Fibroblast of lung (primary cell): ENCODE measurements at regions not wholly inside any gene's neighbourhood (a gene's known extent, or its start where the extent isn't known, plus 50 kb on each side); places are given as distances from the start of the nearest gene placed in this dataset.

Source experiments
- DNase-seq, 2 donors: peaks; one replicate each; pipeline versions ENCODE4 v3.0.0 to v3.0.0-alpha.2; 2010; ENCODE audit warnings: low read depth in 2 of 2
- H2AFZ ChIP-seq: 2 replicates; pipeline ENCODE4 v1.5.1; 2012; ENCODE audit warnings: low read length, control low read depth, inconsistent platforms
- H3K27ac ChIP-seq: 2 replicates; pipeline ENCODE4 v1.5.1; 2011; ENCODE audit warnings: low read length, control low read depth; ENCODE audit not compliant: insufficient read depth
- H3K27me3 ChIP-seq: 2 replicates; pipeline ENCODE4 v1.5.1; 2011; ENCODE audit warnings: mild to moderate bottlenecking, low read length; ENCODE audit not compliant: control insufficient read depth, insufficient read depth
- H3K36me3 ChIP-seq: 2 replicates; pipeline ENCODE4 v1.5.1; 2011; ENCODE audit warnings: low read length; ENCODE audit not compliant: control insufficient read depth, insufficient read depth
- H3K4me1 ChIP-seq: 2 replicates; pipeline ENCODE4 v1.5.1; 2011; ENCODE audit warnings: low read length; ENCODE audit not compliant: control insufficient read depth, insufficient read depth; ENCODE audit errors: extremely low read depth
- H3K4me2 ChIP-seq: 2 replicates; pipeline ENCODE4 v1.5.1; 2011; ENCODE audit warnings: low read length, control low read depth; ENCODE audit not compliant: insufficient read depth; ENCODE audit errors: extremely low read depth
- H3K4me3 ChIP-seq, 4 experiments: fragments of 200-600 bp in 1 of 4; sonication (generic) in 1 of 4; replicated peaks in 1 of 4; 2 replicates each; pipeline ENCODE4 v1.5.1; 2011 to 2016; ENCODE audit warnings: low read length in 4 of 4, low read depth in 3 of 4, mild to moderate bottlenecking in 3 of 4, control low read depth in 2 of 4, inconsistent platforms in 1 of 4, mixed read lengths in 1 of 4; ENCODE audit not compliant: insufficient read depth in 1 of 4; ENCODE audit errors: control extremely low read depth in 1 of 4
- H3K79me2 ChIP-seq: 2 replicates; pipeline ENCODE4 v1.5.1; 2012; ENCODE audit warnings: mild to moderate bottlenecking, low read length, inconsistent platforms; ENCODE audit not compliant: control insufficient read depth, insufficient read depth
- H3K9ac ChIP-seq: 2 replicates; pipeline ENCODE4 v1.5.1; 2011; ENCODE audit warnings: mild to moderate bottlenecking, low read length, control low read depth; ENCODE audit not compliant: insufficient read depth
- H3K9me3 ChIP-seq: 2 replicates; pipeline ENCODE4 v1.5.1; 2012; ENCODE audit warnings: low read depth, low read length; ENCODE audit not compliant: control insufficient read depth, insufficient read depth
- H4K20me1 ChIP-seq: 2 replicates; pipeline ENCODE4 v1.5.1; 2011; ENCODE audit warnings: low read length; ENCODE audit not compliant: control insufficient read depth, insufficient read depth; ENCODE audit errors: extremely low read depth
- CTCF ChIP-seq, 2 donors: IDR thresholded peaks in 1 of 2; conservative IDR thresholded peaks in 1 of 2; 1 replicate in 1 of 2; 2 replicates in 1 of 2; pipeline ENCODE4 v1.5.1; 2011 to 2012; ENCODE audit warnings: low read length in 2 of 2, control low read depth in 1 of 2, inconsistent platforms in 1 of 2, low read depth in 1 of 2, mild to moderate bottlenecking in 1 of 2
- EZH2 ChIP-seq: IDR thresholded peaks from 2 replicates; pipeline ENCODE4 v1.5.1; 2012; ENCODE audit warnings: low read length, control low read depth, mild to moderate bottlenecking; ENCODE audit errors: missing control alignments

GRCh38 chr5:2619216-2619615, 132.3 kb downstream of the IRX2 start:
- no peaks in the 10 kb centered on the region for H3K36me3 ChIP-seq
- no peak for TF ChIP-seq EZH2
- no peak for TF ChIP-seq CTCF (conservative IDR thresholded peaks at IDR 0.05 in 1 of 2, IDR thresholded peaks at IDR 0.05 in 1 of 2; ENCODE audit: low read depth in 1 of 2, low read length in 2 of 2)
- no peaks in the 10 kb centered on the region for H3K4me1 ChIP-seq
- no peak overlapping the region for H2AFZ ChIP-seq
- no peaks in the 10 kb centered on the region for H3K27me3 ChIP-seq
- no peak overlapping the region for H3K4me2 ChIP-seq
- H4K20me1 ChIP-seq = no peaks in the 10 kb centered on the region
- no peaks in the 10 kb centered on the region for H3K79me2 ChIP-seq
- no peak for DNase-seq
- no peak overlapping the region for H3K4me3 ChIP-seq
- H3K27ac ChIP-seq = no peak overlapping the region
- no peak overlapping the region for H3K9ac ChIP-seq
- H3K9me3 ChIP-seq = no peaks in the 10 kb centered on the region

DNA sequence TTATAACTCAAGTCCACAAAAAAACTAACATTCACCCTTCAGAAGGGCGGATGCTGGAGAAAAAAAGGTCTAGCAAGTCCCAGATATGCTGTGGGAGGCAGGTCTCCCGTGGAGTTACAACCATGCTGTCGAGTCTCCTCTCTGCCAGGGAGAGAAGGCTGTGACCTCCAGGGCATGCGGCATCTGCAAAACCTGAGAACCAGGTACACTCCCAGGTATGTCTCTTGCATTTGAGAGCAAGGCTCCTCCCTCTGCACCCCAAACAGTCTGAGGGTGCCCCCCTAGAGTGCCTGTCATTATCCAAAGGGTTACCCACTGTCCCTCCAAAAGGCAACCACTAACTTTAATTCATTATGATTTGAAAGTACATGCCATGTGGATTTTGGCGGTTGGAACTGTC, 134.0 kb downstream of the IRX2 start:
- no peaks in the 10 kb centered on the region for H3K27me3 ChIP-seq
- H3K36me3 ChIP-seq = no peaks in the 10 kb centered on the region
- no peak overlapping the region for H2AFZ ChIP-seq
- no peaks in the 10 kb centered on the region for H3K79me2 ChIP-seq
- no peak for DNase-seq
- no peak overlapping the region for H3K9ac ChIP-seq
- no peak overlapping the region for H3K4me2 ChIP-seq
- no peak for TF ChIP-seq EZH2
- no peak for TF ChIP-seq CTCF (conservative IDR thresholded peaks at IDR 0.05 in 1 of 2, IDR thresholded peaks at IDR 0.05 in 1 of 2; ENCODE audit: low read depth in 1 of 2, low read length in 2 of 2)
- no peak overlapping the region for H3K27ac ChIP-seq
- no peaks in the 10 kb centered on the region for H4K20me1 ChIP-seq
- H3K9me3 ChIP-seq = no peaks in the 10 kb centered on the region
- H3K4me1 ChIP-seq = no peaks in the 10 kb centered on the region
- H3K4me3 ChIP-seq = no peak overlapping the region

GRCh38 chr5:2615917-2616316, 135.6 kb downstream of the IRX2 start:
- Histone ChIP-seq H3K9ac (no peak overlapping the region), H4K20me1 (no peaks in the 10 kb centered on the region), H3K9me3 (no peaks in the 10 kb centered on the region), H2AFZ (no peak overlapping the region), H3K4me2 (no peak overlapping the region), H3K79me2 (no peaks in the 10 kb centered on the region), H3K27me3 (no peaks in the 10 kb centered on the region), H3K4me3 (no peak overlapping the region), H3K4me1 (no peaks in the 10 kb centered on the region), H3K27ac (no peak overlapping the region), H3K36me3 (no peaks in the 10 kb centered on the region)
- DNase-seq = no peak
- no peak for TF ChIP-seq EZH2
- no peak for TF ChIP-seq CTCF (conservative IDR thresholded peaks at IDR 0.05 in 1 of 2, IDR thresholded peaks at IDR 0.05 in 1 of 2; ENCODE audit: low read depth in 1 of 2, low read length in 2 of 2)
